Urothelium cell line (cell line): ENCODE measurements at regions not wholly inside any gene's neighbourhood (a gene's known extent, or its start where the extent isn't known, plus 50 kb on each side); places are given as distances from the start of the nearest gene placed in this dataset.

Experiments
- DNase-seq: peaks from one replicate; pipeline ENCODE4 v3.0.0; 2011; ENCODE audit warnings: low spot score, mixed read lengths
- FAIRE-seq: peaks from 2 replicates; lab custom pipeline; 2011; peaks lifted over from hg19 to GRCh38; lab: Jason Lieb, UNC

- FAIRE-seq (no peak), DNase-seq (no peak)
These were observed 181.3 kb upstream of the SPAG17 start for GRCh38 chr1:118366286-118366685.

- FAIRE-seq (no peak), DNase-seq (no peak)
These were observed 179.9 kb upstream of the SPAG17 start for GRCh38 chr1:118364882-118365281.

- no peak for DNase-seq
- no peak for FAIRE-seq
These were observed 178.4 kb upstream of the SPAG17 start for GRCh38 chr1:118363396-118363795.

GRCh38 chr1:118360817-118361216 is 175.8 kb upstream of the SPAG17 start:
- no peak for DNase-seq
- FAIRE-seq = no peak

- DNase-seq (no peak), FAIRE-seq (no peak)
These were observed 161.9 kb upstream of the SPAG17 start for GRCh38 chr1:118346936-118347335.

GRCh38 chr1:118340928-118341910 is 156.2 kb upstream of the SPAG17 start:
- FAIRE-seq (peak; percentile 46), DNase-seq (no peak)

- DNase-seq = no peak
- FAIRE-seq = no peak
These were observed 154.5 kb upstream of the SPAG17 start for GRCh38 chr1:118339400-118340124.

- DNase-seq (no peak), FAIRE-seq (no peak)
These were observed 153.9 kb upstream of the SPAG17 start for GRCh38 chr1:118338936-118339335.

GRCh38 chr1:118337346-118337745 is 152.3 kb upstream of the SPAG17 start:
- DNase-seq (no peak), FAIRE-seq (no peak)

GRCh38 chr1:118335331-118335732 is 150.3 kb upstream of the SPAG17 start:
- DNase-seq = peak; percentile 43
- no peak for FAIRE-seq

- FAIRE-seq = no peak
- no peak for DNase-seq
These were observed 149.5 kb upstream of the SPAG17 start for GRCh38 chr1:118334506-118334905.

GRCh38 chr1:118333601-118334210 is 148.7 kb upstream of the SPAG17 start:
- FAIRE-seq = no peak
- DNase-seq = no peak

- no peak for FAIRE-seq
- DNase-seq = no peak
These were observed 142.1 kb upstream of the SPAG17 start for GRCh38 chr1:118326960-118327629.

- DNase-seq (peak; percentile 29), FAIRE-seq (no peak)
These were observed 140.7 kb upstream of the SPAG17 start for GRCh38 chr1:118325550-118326225.

- FAIRE-seq (no peak), DNase-seq (no peak)
These were observed 138.2 kb upstream of the SPAG17 start for GRCh38 chr1:118323246-118323645.

- DNase-seq = no peak
- no peak for FAIRE-seq
These were observed 137.3 kb upstream of the SPAG17 start for GRCh38 chr1:118322331-118322730.

- DNase-seq (no peak), FAIRE-seq (no peak)
These were observed 136.8 kb upstream of the SPAG17 start for GRCh38 chr1:118321840-118322239.

- peak; percentile 37 for DNase-seq
- FAIRE-seq = peak; percentile 58
These were observed 133.0 kb upstream of the SPAG17 start for GRCh38 chr1:118317842-118318614.

- DNase-seq (no peak), FAIRE-seq (no peak)
These were observed 121.8 kb upstream of the SPAG17 start for GRCh38 chr1:118306851-118307250.
